ENCODE measurements at regions not wholly inside any gene's neighbourhood (a gene's known extent, or its start where the extent isn't known, plus 50 kb on each side); places are given as distances from the start of the nearest gene placed in this dataset.
A peak's percentile ranks its signal among the peaks of the same experiment; 100 is the strongest.

- no peak for DNase-seq (ENCODE audit: low read depth)
Measured at GRCh38 chr15:62969442-62970089, 73.0 kb upstream of the TPM1 start.

- no peak for DNase-seq (ENCODE audit: low read depth)
Measured at GRCh38 chr15:62972814-62973213, 69.7 kb upstream of the TPM1 start.

- DNase-seq (ENCODE audit: low read depth), result no peak
Measured at GRCh38 chr15:62975515-62975914, 67.0 kb upstream of the TPM1 start.

GRCh38 chr15:62976301-62976881 lies 66.2 kb upstream of the TPM1 start:
- DNase-seq (ENCODE audit: low read depth), result peak; percentile 32

- peak; percentile 65 for DNase-seq (ENCODE audit: low read depth)
Measured at GRCh38 chr15:62977952-62978811, 64.4 kb upstream of the TPM1 start.

- DNase-seq (ENCODE audit: low read depth), result no peak
Measured at GRCh38 chr15:62979252-62979651, 63.3 kb upstream of the TPM1 start.

- DNase-seq (ENCODE audit: low read depth), result no peak
Measured at GRCh38 chr15:62981071-62981470, 61.5 kb upstream of the TPM1 start.

GRCh38 chr15:62983956-62984355 lies 58.6 kb upstream of the TPM1 start:
- DNase-seq (ENCODE audit: low read depth), result no peak

GRCh38 chr15:62985768-62986167 lies 56.8 kb upstream of the TPM1 start:
- DNase-seq (ENCODE audit: low read depth), result no peak

- DNase-seq (ENCODE audit: low read depth), result no peak
Measured at GRCh38 chr15:62986948-62987347, 55.6 kb upstream of the TPM1 start.

- no peak for DNase-seq (ENCODE audit: low read depth)
Measured at GRCh38 chr15:62988701-62989100, 53.8 kb upstream of the TPM1 start.

GRCh38 chr15:62989366-62990055 lies 53.0 kb upstream of the TPM1 start:
- DNase-seq (ENCODE audit: low read depth), result peak; percentile 29

GRCh38 chr15:62991698-62992097 lies 50.8 kb upstream of the TPM1 start:
- DNase-seq (ENCODE audit: low read depth), result no peak

GRCh38 chr15:62992302-62992701 lies 50.2 kb upstream of the TPM1 start:
- no peak for DNase-seq (ENCODE audit: low read depth)

Data from LHCN-M2 (cell line).